Spleen (tissue), 7 donors: ENCODE measurements at regions not wholly inside any gene's neighbourhood (a gene's known extent, or its start where the extent isn't known, plus 50 kb on each side); places are given as distances from the start of the nearest gene placed in this dataset.

Experiments used
- POLR2A ChIP-seq, 3 donors: fragments of 450-650 bp; IDR thresholded peaks; one replicate each; pipeline ENCODE4 v1.5.1; 2017; ENCODE audit warnings: antibody characterized with exemption in 3 of 3, mild to moderate bottlenecking in 1 of 3
- POLR2AphosphoS5 ChIP-seq, 3 donors: sonication (generic); formaldehyde crosslinking; IDR thresholded peaks; one replicate each; pipeline ENCODE4 v1.5.1; 2017; ENCODE audit warnings: antibody characterized with exemption in 3 of 3
- TF ChIP-seq, protein P1 (sequence below), 11 experiments: fragments of 200-600 bp in 7 of 11; fragments of 450-650 bp in 4 of 11; sonication (generic) in 4 of 11; IDR thresholded peaks in 8 of 11; conservative IDR thresholded peaks in 3 of 11; 1 replicate in 7 of 11; 2 replicates in 4 of 11; pipeline versions ENCODE4 v1.4.0 to v1.8.0; 2016 to 2021; ENCODE audit warnings: antibody characterized with exemption in 11 of 11, inconsistent platforms in 4 of 11, mild to moderate bottlenecking in 1 of 11
- donor health status: DM: no; HTN: no; CAD: no; lungs with moderate emphysema.
- donor health status: DM: no; HTN: no; CAD: no.
- donor health status: DM: no; HTN: no; CAD: no.

DNA sequence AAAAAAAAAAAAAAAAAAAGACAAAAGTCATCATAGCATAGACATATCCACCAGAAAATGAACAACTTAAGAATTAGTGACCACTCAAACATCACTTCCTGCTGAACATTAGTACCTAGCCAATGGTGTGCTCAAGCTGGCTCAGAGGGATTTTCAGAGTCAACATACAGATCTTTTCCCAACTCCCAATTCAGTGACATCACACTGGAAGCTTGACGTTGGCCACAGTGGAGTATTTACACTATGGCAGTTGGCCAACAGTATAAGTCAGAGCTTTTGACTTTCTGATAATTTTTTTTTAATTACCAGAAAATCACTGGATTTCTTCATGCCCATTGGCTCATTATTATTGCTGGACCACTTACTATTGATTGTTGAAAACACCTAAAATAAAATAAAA is 383.5 kb downstream of the ARHGEF28 start:
- TF ChIP-seq POLR2AphosphoS5 (IDR thresholded peaks at IDR 0.05), result no peak
- TF ChIP-seq, protein P1, sequence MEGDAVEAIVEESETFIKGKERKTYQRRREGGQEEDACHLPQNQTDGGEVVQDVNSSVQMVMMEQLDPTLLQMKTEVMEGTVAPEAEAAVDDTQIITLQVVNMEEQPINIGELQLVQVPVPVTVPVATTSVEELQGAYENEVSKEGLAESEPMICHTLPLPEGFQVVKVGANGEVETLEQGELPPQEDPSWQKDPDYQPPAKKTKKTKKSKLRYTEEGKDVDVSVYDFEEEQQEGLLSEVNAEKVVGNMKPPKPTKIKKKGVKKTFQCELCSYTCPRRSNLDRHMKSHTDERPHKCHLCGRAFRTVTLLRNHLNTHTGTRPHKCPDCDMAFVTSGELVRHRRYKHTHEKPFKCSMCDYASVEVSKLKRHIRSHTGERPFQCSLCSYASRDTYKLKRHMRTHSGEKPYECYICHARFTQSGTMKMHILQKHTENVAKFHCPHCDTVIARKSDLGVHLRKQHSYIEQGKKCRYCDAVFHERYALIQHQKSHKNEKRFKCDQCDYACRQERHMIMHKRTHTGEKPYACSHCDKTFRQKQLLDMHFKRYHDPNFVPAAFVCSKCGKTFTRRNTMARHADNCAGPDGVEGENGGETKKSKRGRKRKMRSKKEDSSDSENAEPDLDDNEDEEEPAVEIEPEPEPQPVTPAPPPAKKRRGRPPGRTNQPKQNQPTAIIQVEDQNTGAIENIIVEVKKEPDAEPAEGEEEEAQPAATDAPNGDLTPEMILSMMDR (IDR thresholded peaks at IDR 0.05 in 8 of 11, conservative IDR thresholded peaks at IDR 0.05 in 3 of 11), result no peak
- no peak for TF ChIP-seq POLR2A (IDR thresholded peaks at IDR 0.05)
